DOHH2 (cell line): ENCODE measurements at regions not wholly inside any gene's neighbourhood (a gene's known extent, or its start where the extent isn't known, plus 50 kb on each side); places are given as distances from the start of the nearest gene placed in this dataset.

Experiments
- CTCF ChIP-seq: fragments of 200-600 bp; sonication (generic); IDR thresholded peaks from one replicate; pipeline ENCODE4 v1.5.1; 2014; ENCODE audit warnings: antibody characterized with exemption, mild to moderate bottlenecking, low read depth, low read length; ENCODE audit not compliant: poor library complexity, severe bottlenecking
- EZH2phosphoT487 ChIP-seq: fragments of 200-600 bp; sonication (generic); IDR thresholded peaks from 2 replicates; pipeline ENCODE4 v1.6.1; 2017; ENCODE audit warnings: borderline replicate concordance, mild to moderate bottlenecking, antibody characterized with exemption, low read length, moderate library complexity, mixed read lengths

- TF ChIP-seq CTCF (no peak), EZH2phosphoT487 (no peak)
These were observed 112.9 kb upstream of the PDE7B start for GRCh38 chr6:135738636-135739035.
